Body of pancreas (tissue), 4 donors: ENCODE measurements at regions not wholly inside any gene's neighbourhood (a gene's known extent, or its start where the extent isn't known, plus 50 kb on each side); places are given as distances from the start of the nearest gene placed in this dataset.

Experiments used
- CTCF ChIP-seq, 7 experiments: fragments of 450-650 bp in 4 of 7; fragments of 200-600 bp in 3 of 7; sonication (generic) in 3 of 7; IDR thresholded peaks; one replicate each; pipeline ENCODE4 v1.5.1; 2016 to 2019; ENCODE audit warnings: antibody characterized with exemption in 7 of 7
- POLR2A ChIP-seq, 3 donors: fragments of 450-650 bp; IDR thresholded peaks; one replicate each; pipeline ENCODE4 v1.6.1; 2016; ENCODE audit warnings: antibody characterized with exemption in 3 of 3, mild to moderate bottlenecking in 2 of 3

- TF ChIP-seq CTCF (IDR thresholded peaks at IDR 0.05) (no peak), POLR2A (IDR thresholded peaks at IDR 0.05) (no peak)
These were observed 143.1 kb upstream of the TBL1XR1 start for GRCh38 chr3:177340243-177340830.
